ENCODE measurements at regions not wholly inside any gene's neighbourhood (a gene's known extent, or its start where the extent isn't known, plus 50 kb on each side); places are given as distances from the start of the nearest gene placed in this dataset.

DNA sequence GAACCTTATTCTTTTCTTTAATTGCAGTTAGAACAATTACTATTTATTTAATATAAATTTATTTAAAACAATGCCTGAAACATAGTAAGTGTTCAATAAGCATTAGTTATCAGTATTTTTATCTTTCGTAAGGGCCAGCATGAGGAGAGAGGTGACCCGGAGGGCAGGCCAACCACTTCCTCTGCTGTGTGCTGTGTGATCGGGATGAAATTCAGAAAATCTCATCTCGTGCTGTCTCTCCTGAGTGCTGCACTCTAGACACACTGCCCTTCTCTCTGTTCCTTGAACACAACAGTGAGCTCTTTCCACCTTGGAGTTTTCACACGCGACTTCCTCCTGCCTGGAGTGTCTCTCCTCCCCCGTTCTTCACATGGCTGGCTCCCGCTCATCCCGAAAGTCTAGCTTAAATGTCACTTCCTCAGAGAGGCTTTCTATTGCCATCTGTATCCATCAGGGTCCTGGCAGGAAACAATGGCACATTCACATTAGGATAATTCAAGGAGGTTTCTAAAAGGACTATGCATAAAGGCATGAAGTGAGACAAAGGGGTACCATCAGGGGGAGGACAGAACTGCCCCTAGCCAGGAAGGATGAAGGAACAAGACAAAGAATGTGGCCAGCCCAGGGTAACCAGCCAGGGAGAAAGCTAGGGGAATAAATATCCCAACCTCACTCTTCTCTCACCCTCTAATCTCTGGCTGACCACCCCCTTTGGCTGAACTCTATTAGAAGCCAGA lies 142.6 kb upstream of the GJB5 start:
- DNase-seq: no peak

DNA sequence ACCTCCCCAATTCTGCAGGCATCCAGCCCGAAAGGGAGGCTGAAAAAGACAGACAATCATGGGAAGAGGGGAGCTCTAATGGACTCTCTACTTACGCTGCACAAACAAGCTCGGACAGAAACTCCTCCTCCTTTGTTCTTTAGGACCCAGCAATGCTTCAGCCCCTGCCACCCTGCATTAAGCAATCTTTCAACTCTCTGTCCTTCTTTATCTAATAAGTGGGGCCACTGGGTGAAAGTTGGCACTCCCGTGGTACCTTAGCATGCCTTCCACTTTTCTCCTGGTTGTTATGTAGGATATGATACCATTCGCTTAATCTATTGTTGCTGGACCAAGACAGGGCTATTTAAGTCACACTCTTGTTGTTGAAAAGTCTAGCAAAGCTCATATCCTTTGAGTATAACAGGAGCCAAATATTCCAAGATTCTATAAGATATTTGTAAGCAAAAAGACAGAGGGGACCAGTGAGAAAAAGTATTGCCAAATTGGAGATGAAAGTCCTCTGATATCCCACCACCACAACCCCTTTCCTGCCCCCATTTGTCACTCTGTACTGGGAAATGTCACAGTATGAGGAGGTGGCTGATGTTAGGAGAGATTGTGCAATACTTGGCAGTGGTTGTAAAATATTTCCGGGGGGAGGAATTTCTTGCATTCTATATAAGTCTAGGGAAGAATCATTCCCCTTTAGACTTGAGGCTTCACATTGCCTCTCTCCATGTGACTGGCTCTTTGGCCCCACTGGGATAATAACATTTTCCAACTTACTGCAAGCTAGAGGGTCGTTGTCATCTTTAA lies 137.3 kb upstream of the GJB5 start:
- no peak for DNase-seq

DNA sequence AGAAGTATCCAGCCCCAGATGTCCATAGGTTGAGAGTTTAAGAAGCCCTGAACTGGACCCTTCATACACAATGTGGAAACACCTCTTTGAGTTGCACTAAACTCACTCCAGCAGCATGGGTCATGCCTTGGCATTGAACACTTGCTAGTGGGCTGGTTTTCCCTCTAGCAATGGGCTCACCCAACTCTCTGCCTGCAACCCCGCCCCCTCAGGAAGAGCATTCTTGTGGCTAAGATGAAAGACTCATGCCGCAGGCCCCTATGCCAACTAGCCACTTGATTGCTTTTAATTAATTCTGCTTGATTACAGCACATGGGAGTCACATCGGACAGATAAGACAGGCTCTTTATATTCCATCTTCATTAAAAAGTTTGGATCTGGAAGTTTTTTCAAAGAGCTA lies 136.5 kb upstream of the GJB5 start:
- DNase-seq: no peak

DNA sequence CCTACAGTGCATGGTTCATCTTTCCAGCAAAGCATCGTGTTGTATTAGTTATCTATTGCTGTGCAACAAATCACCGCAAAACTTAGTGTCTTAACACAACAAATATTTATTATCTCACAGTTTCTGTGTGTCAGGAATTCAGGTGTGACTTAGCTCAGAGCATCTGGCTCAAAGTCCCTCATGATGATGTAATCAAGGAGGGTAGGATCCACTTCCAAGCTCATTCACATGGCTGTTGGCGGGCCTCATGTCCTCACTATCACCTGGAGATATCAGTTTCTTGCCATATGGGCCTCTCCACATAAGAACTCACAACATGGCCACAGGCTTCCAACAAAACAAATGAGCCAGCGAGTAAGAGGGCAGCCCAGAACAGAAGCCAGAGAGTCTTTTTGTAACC lies 135.6 kb upstream of the GJB5 start:
- DNase-seq: no peak

DNA sequence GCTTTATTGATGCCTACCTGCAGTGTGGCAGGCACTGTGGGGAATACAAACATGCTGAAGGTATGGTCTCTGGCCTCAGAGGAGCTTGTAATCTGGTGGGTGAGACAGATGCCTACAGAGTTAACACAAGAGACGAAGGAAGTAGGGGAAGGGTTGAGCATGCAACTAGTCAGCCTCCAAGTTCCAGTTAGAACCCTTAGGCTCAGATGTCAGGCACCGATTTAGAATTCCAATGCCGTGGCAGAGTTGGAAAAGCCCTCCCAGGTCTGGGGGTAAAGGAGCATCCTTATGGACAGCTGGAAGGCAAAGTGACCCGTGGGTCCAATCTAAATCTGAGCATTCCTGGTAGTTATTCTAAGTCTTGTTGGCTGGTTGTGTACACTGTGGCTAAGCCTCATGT lies 132.9 kb upstream of the GJB5 start:
- no peak for DNase-seq

DNA sequence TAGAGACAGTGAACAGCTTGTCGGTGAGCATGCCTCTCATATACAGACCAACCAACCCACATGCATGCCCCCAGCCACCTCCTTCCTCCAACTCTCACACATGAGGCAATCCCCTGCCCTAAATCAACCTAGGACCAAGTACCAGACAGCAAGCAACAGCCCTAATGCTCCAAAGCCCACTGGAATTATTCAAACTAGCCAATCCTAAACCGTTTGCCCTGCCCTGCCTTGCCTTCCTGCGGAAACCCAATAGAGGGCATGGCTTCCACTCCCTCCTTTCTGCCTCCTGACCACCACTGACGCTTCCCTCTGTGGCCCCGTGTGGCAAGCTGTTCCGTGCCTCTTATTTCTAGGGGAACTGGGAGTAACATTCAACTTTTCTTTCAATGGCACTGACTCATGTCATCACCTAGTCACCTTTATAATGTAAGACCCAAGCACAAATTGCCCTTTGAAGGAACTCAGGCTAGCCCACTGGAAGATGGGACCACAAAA lies 129.3 kb upstream of the GJB5 start:
- DNase-seq: no peak

DNA sequence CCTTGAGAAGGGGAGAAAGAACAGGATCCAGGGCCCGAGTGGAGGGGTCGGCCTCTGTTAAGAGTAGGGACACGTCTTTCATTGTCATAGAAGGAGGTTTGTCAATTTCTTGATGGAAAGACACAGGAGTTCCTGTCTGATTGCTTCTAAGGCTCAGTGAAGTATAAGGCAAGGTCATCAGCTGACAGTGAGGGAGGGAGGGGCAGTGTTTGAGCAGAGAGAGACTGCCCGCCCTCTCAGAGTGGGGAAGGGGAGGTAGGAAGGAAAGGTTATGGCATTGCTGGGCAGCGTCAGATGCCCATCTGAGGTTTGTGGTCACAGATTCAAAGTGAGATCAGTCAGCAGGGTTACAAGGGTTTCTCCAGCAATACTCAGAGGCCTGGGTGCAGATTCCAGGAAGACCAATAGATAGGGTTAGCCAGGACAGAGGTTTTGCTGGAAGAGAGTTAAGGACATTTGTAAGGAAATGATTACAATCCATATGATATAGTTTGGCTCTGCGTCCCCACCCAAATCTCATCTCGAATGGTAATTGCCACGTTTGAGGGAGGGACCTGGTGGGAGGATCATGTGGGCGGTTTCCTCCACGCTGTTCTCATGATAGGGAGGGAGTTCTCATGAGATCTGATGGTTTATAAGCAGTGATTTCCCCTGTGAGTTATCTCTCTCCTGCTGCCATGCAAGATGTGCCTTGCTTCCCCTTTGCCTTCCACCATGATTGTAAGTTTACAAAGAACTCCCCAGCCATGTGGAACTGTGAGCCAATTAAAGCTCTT lies 127.2 kb upstream of the GJB5 start:
- no peak for DNase-seq

DNA sequence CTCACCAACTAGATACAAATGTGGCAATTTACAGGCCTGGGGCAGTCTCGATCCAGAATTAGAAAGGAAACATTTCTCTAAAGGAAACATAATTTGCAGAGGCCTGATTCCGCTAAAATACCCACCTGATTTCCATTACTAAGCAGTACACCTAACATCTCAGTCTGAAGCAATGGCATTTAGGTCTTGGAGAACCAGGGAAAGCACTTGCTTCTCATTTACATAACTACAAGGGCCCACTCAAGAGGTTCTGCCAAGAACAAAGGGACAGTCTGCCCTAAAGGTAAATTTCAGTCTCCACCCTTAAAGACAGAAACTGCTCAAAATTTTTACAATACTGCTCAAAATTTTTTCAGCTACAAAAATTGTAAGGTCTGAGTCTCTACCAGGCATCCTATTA lies 123.7 kb upstream of the GJB5 start:
- no peak for DNase-seq

DNA sequence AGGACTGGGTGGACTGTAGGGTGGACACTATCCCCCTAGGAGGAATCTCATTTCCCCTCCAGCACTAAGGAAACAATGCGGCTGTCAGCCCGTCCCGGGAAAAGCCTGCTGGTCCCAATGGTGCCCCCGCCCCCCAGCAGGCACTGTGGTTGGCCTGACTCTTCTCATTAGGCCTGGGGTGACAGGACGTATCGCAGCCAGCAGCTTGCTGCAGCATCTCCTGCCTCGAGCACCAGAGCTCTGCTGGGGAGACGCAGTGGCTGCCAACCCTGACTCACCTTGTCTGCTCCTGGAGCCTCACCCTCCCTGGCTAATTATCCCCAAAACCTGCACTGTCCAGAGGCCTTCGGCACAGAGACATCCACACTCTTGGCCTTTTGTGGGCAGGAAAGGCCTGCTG lies 115.1 kb upstream of the GJB5 start:
- no peak for DNase-seq

DNA sequence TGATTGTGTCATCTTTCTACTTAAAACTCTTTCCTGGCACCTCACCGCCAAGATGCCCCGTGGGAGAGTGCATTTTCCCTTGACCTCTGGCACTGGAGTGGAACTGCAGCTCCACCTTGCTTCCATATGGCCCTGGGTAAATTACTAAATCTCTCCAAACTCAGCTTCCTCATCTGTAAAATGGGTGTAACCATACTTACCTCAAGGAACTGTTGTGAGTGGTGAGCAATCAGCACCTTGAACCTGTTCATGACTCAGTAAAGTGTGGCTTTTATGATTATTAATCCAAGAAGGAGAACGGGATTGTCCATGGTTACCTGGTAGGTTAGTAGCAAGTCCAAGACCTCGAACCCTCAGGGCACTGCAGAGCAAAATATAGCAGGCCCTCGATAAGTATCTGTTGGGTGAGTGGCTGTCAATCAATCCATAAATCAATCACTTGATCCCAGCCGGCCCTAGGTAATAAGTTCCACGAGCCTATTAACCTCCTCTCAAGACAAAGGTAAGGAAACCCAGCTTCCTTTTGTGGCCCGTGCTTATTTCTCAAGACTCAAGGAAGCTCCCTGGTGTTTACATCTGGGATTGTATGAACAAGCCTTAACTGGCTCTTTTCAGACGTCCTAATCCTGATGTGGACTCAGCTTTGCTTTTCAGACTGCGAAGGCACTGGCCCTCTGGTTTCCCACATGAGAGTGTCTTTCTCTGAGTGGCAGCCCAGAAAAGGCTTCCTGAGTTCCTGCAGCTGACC lies 114.0 kb upstream of the GJB5 start:
- DNase-seq: no peak

DNA sequence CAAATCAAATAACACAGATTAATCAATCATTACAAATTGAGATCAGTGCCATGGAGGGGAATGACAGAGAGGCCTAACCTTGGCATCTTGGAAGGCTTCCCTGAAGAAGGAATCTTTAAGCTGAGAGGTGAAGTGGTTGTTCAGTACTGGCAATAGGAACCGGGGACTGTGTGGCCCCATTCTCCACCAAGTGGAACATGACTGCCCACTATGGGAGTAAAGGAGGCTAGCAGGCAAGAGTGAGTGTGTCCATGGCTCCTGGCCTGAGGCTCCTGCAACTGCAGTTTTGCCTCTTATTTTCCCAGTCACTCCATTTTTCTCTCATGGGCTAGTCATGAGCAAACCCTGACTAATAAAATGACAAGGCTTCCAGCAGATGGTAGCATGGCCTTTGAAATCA lies 112.2 kb upstream of the GJB5 start:
- DNase-seq: no peak

DNA sequence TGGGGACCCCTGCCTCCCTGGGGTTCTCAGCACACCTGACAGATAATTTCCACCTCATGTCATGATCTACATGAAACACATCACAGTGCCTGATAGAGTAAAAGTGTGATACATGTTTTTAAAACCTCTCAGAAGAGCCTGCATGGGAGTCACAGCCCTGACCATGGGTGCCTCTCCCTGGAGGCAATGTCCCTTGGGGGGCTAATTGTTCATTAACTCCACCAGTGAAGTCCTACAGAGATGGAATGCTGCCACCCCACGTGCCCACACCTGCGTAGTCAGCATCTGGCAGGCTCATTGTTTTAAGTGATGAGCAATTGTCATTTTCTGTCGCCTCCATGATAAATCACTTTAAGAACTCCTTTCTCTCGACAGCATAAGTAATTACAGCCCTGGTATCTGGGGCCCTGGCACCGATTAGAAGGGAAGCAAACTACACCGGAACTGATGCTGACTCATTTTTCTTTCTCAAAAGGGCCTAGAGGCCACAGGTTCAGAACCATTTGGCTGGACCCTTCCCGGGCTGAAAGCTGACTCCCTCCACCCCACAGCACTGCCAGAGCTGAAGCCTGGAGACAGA lies 109.6 kb upstream of the GJB5 start:
- no peak for DNase-seq

DNA sequence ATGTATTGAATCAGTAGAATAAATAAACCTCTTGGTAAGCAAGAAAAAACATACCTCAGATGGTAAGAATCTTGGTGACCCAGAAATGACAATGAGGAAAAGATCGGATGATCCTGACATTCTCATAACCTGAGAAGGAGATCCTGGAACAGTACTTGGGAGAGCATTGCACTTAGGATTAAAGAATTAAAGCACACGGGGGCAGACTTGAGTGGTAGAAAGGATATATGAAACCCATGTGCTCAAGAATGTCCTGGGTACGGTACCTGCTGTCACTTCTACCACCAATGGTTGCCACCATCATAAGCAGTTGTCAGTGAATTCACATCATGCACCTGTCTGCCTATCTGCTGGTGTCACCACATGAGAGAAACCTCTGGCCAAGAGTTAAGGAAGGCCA lies 108.9 kb upstream of the GJB5 start:
- no peak for DNase-seq

DNA sequence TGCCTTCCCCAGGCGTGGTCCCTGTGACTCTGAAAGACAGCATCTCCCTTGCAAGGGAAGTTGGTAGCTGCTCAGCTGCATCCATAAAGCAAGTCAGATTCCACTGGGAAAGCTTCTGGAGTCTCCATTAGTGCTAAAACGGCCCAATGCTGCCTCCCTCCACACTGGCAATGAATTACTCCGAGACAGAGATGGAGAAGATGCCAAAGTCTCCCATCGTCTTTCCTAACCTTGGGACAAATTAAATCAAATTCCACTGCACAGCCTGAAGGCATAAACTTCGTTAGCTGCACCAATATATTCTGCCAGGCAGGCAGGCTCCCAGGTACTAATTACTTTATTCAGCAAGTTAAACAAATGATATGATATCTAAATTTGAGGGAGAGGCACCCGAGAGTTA lies 106.3 kb upstream of the GJB5 start:
- no peak for DNase-seq

DNA sequence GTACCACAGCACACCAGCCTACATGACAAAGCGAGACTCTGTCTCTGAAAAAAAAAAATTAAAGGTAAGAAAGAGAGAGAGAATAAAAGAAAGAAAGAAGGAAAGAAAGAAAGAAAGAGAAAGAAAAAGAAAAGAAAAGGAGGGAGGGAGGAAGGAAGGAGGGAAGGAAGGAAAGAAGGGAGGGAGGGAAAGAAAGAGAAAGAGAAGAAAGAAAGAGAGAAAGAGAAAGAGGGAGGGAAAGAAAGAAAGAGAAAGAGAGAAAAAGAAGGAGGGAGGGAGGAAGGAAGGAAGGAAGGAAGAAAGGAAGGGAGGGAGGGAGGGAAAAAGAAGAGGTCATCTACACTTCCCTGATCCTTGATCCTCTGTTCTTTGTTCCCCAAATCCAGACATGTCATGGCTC lies 104.8 kb upstream of the GJB5 start:
- DNase-seq: no peak

DNA sequence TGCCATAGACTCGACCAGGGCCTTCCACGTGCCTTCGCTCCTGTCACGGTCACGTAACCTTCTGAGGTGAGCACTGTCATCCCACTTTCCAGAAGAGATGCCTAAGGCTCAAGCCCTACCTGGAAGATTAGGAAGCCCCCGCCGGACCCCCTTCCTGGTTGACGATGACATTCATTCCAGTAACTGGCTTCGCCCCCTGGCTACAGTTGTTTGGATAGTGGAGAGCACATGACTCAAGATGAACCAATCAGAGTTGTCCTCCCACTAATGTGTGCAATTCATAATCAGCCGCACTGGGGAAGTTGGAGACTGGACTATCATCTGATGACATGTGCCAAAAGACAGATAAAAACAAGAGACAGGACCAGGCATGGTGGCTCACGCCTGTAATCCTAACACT lies 104.0 kb upstream of the GJB5 start:
- DNase-seq: no peak

DNA sequence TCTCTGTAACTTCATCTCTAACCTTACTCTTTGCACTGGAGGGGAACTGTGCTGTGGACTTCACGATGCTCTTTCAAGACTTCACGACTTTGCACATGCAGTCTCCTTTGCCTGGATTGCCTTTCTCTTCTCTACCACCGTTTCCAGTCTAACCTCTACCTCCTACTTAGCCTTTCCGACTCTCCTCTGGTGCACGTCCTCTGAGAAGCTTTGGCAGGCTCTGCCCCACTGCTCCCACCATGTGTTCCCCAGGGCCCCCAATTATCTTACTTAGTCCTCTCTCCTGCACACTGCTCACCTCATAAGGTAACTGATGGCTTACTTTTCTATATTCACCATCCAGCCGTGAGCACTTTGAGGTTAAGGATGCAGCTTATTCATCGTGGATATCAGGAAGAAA lies 101.7 kb upstream of the GJB5 start:
- no peak for DNase-seq

DNA sequence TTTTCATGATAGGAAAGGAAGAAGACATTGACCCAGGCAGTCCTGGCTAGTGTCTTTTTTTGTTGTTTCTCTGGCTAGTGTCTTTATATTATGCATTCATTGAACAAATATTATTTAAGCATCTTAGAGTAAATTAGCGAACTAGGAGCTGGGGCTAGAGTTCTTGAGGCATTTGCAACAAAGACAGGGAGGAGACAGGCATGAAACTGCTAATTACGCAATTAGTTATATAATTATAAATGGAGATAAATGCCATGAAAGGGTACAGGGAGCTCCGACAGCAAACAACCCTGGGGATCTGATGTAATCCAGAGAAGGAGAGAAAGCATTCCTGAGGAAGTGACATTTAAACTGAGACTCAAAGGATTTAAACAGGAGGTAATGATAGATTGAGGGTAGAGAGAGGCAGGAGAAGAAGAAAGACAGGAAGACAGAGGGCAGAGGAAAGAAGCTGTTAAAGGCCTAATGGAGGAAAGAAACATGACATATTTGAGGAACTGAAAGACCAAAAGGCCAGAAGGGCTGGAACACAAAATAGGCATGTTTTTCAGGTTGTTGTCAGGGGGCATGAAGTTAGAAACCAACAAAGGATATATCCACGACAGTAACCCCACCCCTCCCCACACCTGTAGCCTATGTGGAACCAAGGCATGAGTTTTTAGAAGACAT lies 99.5 kb upstream of the GJB5 start:
- DNase-seq: no peak

DNA sequence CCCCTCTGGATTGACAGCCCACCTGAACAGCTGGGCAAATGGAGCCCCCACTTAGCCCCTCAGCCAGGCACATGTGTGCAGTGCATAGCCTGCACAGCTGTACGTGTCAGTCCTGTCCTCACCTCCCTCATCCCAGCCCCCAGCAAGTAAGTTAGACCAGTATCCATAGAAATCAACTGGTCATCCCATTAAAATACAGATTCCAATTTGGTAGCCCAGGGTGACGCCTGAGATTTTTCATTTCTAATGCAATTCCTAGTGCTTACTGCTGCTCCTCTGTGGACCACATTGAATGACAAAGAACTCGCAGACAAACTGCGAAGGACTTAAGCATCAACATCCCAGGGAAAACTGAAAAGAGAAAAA lies 99.0 kb upstream of the GJB5 start:
- no peak for DNase-seq

DNA sequence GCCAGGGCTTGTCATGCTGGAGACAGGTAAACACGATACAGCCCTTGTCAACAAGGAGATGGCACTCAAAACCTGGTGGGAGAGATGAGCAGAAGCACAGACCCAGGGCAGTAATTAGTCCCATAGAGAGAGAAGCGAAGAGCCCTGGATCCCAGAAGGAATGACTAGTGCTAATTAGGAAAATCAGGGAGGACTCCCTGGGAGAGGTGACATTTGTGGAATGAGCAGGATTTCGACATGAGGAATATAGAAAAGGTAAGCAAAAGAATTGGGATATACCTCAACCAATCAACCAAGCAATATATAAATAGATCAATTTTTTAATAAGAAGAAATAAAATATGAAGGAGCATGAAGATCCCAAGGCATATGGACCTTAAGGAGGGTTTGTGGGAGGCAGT lies 98.5 kb upstream of the GJB5 start:
- DNase-seq: no peak

DNA sequence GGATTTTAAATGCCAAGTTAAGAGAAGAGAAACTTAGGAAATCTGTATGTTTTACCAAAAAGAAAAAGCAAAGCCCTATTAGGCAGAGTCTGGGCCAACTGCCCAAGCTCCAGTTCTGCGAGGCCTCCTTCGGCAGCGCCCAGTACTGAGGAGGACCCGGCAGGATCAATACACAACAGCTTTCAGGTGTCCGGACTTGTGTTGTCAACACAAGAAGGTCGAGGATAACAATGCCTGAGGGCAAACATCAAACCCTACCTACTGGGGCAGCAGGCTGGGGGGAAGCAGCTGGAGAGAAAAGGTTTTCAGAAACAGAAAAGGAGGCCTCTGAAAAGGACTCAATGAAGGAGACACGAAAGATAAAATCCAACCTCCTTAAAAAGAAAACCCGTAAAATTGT lies 98.1 kb upstream of the GJB5 start:
- DNase-seq: no peak

DNA sequence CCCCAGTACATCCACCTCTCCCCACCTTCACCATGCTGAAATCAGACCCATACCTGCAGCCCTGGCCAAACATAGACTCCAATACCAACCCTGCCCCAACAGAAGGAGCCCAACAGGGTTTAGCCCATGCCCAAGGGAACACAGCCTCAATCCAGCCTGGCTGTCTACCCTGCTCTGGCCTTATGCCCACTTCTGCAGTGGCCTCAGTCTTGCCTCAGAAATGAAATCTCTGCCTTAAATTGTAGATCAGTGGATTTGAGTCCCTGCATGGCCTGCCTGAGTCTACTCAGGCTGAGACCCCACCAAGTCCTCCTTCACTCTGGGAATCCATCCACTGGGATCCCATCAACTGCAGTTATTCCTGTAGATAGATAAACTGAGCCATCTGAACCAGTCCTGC lies 97.6 kb upstream of the GJB5 start:
- DNase-seq: no peak
